Activated CD8-positive, alpha-beta T cell treated with anti-CD3 and anti-CD28 coated beads, Interleukin-2, amount 10 ng/mL, durations not matched to agents 7 days and 5 days (primary cell): ENCODE measurements at regions not wholly inside any gene's neighbourhood (a gene's known extent, or its start where the extent isn't known, plus 50 kb on each side); places are given as distances from the start of the nearest gene placed in this dataset.

Source experiments
- ATAC-seq: fragments of 150-1000 bp; cut with Tn5 transposase; one replicate; pipeline ENCODE4 v1.10.0; 2021; ENCODE audit warnings: moderate library complexity
- CTCF ChIA-PET: fragments of 350-600 bp; sonication (Branson Sonifier 250); formaldehyde crosslinking; loops from one replicate; lab custom pipeline; 2021; ENCODE audit warnings: antibody characterized with exemption; lab: Charles Lee
- POLR2A ChIA-PET: fragments of 350-600 bp; sonication (Branson Sonifier 250); formaldehyde crosslinking; loops from one replicate; lab custom pipeline; 2021; ENCODE audit warnings: antibody characterized with exemption; lab: Charles Lee
- DNase-seq: peaks from one replicate; pipeline ENCODE4 v3.0.0-alpha.2; 2020
- H3K27ac Mint-ChIP-seq: one replicate; pipeline ENCODE4 v1.8.0; 2021; ENCODE audit warnings: mild to moderate bottlenecking, mixed read lengths
- H3K27me3 Mint-ChIP-seq: one replicate; pipeline ENCODE4 v1.8.0; 2021; ENCODE audit warnings: low read depth, mixed read lengths
- H3K36me3 Mint-ChIP-seq: one replicate; pipeline ENCODE4 v1.8.0; 2021; ENCODE audit warnings: low read depth, mixed read lengths
- H3K4me1 Mint-ChIP-seq: one replicate; pipeline ENCODE4 v1.8.0; 2021; ENCODE audit warnings: low read depth, mixed read lengths
- H3K4me3 Mint-ChIP-seq: one replicate; pipeline ENCODE4 v1.8.0; 2021; ENCODE audit warnings: mild to moderate bottlenecking, mixed read lengths
- H3K9me3 Mint-ChIP-seq: one replicate; pipeline ENCODE4 v1.8.0; 2022; ENCODE audit warnings: mixed read lengths; ENCODE audit not compliant: insufficient read depth

GRCh38 chr20:59388402-59388801 lies 88.0 kb downstream of the EDN3 start:
- DNase-seq (no peak), ATAC-seq (no peak)
- Mint-ChIP-seq H3K27ac (no peak overlapping the region), H3K9me3 (no peaks in the 10 kb centered on the region), H3K4me1 (peaks cover 10% of the 10 kb centered on the region), H3K36me3 (no peaks in the 10 kb centered on the region), H3K4me3 (no peak overlapping the region), H3K27me3 (peaks cover 4% of the 10 kb centered on the region)
- ChIA-PET CTCF (no interaction called here), POLR2A (interaction anchor here (0.6 kb wide), 1 partner anchor 265 kb away, joined by 3 read pairs; no protein-coding TSS in a partner anchor)

GRCh38 chr20:59390437-59390836 lies 90.0 kb downstream of the EDN3 start:
- Mint-ChIP-seq H3K4me1 (peaks cover 6% of the 10 kb centered on the region), H3K9me3 (no peaks in the 10 kb centered on the region), H3K36me3 (no peaks in the 10 kb centered on the region), H3K4me3 (no peak overlapping the region), H3K27ac (no peak overlapping the region), H3K27me3 (peaks cover 5% of the 10 kb centered on the region)
- POLR2A ChIA-PET, result no interaction called here
- CTCF ChIA-PET, result no interaction called here
- DNase-seq (no peak), ATAC-seq (no peak)

- Mint-ChIP-seq H3K4me1 (no peaks in the 10 kb centered on the region), H3K36me3 (no peaks in the 10 kb centered on the region), H3K27ac (no peak overlapping the region), H3K4me3 (no peak overlapping the region), H3K27me3 (peaks cover 5% of the 10 kb centered on the region), H3K9me3 (no peaks in the 10 kb centered on the region)
- POLR2A ChIA-PET, result no interaction called here
- ATAC-seq (no peak), DNase-seq (no peak)
- CTCF ChIA-PET, result no interaction called here
These were observed 91.6 kb downstream of the EDN3 start for GRCh38 chr20:59391975-59392374.

- Mint-ChIP-seq H3K4me1 (no peaks in the 10 kb centered on the region), H3K9me3 (no peaks in the 10 kb centered on the region), H3K4me3 (no peak overlapping the region), H3K36me3 (no peaks in the 10 kb centered on the region), H3K27ac (no peak overlapping the region), H3K27me3 (peaks cover 5% of the 10 kb centered on the region)
- CTCF ChIA-PET, result no interaction called here
- DNase-seq (no peak), ATAC-seq (no peak)
- POLR2A ChIA-PET, result no interaction called here
These were observed 92.3 kb downstream of the EDN3 start for GRCh38 chr20:59392736-59393135.

GRCh38 chr20:59393142-59393541 lies 92.7 kb downstream of the EDN3 start:
- CTCF ChIA-PET, result no interaction called here
- no peaks in the 10 kb centered on the region for H3K4me1 Mint-ChIP-seq
- no peaks in the 10 kb centered on the region for H3K36me3 Mint-ChIP-seq
- POLR2A ChIA-PET, result no interaction called here
- DNase-seq (no peak), ATAC-seq (no peak)
- no peaks in the 10 kb centered on the region for H3K9me3 Mint-ChIP-seq
- no peak overlapping the region for H3K27ac Mint-ChIP-seq
- H3K27me3 Mint-ChIP-seq, result peaks cover 5% of the 10 kb centered on the region
- H3K4me3 Mint-ChIP-seq, result no peak overlapping the region

GRCh38 chr20:59395729-59396128 lies 95.3 kb downstream of the EDN3 start:
- ChIA-PET POLR2A (interaction anchor here (0.6 to 1.7 kb wide), 2 partner anchors 10 kb away, joined by 3 read pairs; no protein-coding TSS in a partner anchor), CTCF (interaction anchor here (0.7 to 1.1 kb wide), 3 partner anchors 8 to 188 kb away, joined by 3 read pairs; no protein-coding TSS in a partner anchor)
- DNase-seq (no peak), ATAC-seq (no peak)
- Mint-ChIP-seq H3K27me3 (peaks cover 5% of the 10 kb centered on the region), H3K4me3 (no peak overlapping the region), H3K9me3 (no peaks in the 10 kb centered on the region), H3K4me1 (no peaks in the 10 kb centered on the region), H3K36me3 (no peaks in the 10 kb centered on the region), H3K27ac (no peak overlapping the region)

- ATAC-seq (no peak), DNase-seq (peak; percentile 41)
- no peaks in the 10 kb centered on the region for H3K4me1 Mint-ChIP-seq
- H3K9me3 Mint-ChIP-seq, result no peaks in the 10 kb centered on the region
- no peaks in the 10 kb centered on the region for H3K27me3 Mint-ChIP-seq
- POLR2A ChIA-PET, result no interaction called here
- H3K36me3 Mint-ChIP-seq, result no peaks in the 10 kb centered on the region
- H3K4me3 Mint-ChIP-seq, result no peak overlapping the region
- no peak overlapping the region for H3K27ac Mint-ChIP-seq
- CTCF ChIA-PET, result no interaction called here
These were observed 98.3 kb downstream of the EDN3 start for GRCh38 chr20:59398537-59399205.

GRCh38 chr20:59399426-59400099 lies 99.2 kb downstream of the EDN3 start:
- Mint-ChIP-seq H3K36me3 (no peaks in the 10 kb centered on the region), H3K9me3 (no peaks in the 10 kb centered on the region), H3K4me1 (peaks cover 5% of the 10 kb centered on the region), H3K4me3 (no peak overlapping the region), H3K27me3 (no peaks in the 10 kb centered on the region), H3K27ac (no peak overlapping the region)
- CTCF ChIA-PET, result interaction anchor here (1.0 kb wide), 1 partner anchor 314 kb away, joined by 3 read pairs; no protein-coding TSS in a partner anchor
- POLR2A ChIA-PET, result no interaction called here
- DNase-seq (no peak), ATAC-seq (no peak)

GRCh38 chr20:59400708-59401107 lies 100.3 kb downstream of the EDN3 start:
- H3K4me1 Mint-ChIP-seq, result peaks cover 5% of the 10 kb centered on the region
- CTCF ChIA-PET, result no interaction called here
- no peaks in the 10 kb centered on the region for H3K36me3 Mint-ChIP-seq
- peaks cover 4% of the 10 kb centered on the region for H3K27me3 Mint-ChIP-seq
- no peaks in the 10 kb centered on the region for H3K9me3 Mint-ChIP-seq
- no peak overlapping the region for H3K27ac Mint-ChIP-seq
- peak; percentile 34 for DNase-seq
- no peak for ATAC-seq
- H3K4me3 Mint-ChIP-seq, result no peak overlapping the region
- POLR2A ChIA-PET, result no interaction called here

GRCh38 chr20:59402681-59403080 lies 102.3 kb downstream of the EDN3 start:
- ATAC-seq (peak; percentile 32), DNase-seq (no peak)
- Mint-ChIP-seq H3K27ac (no peak overlapping the region), H3K4me1 (peaks cover 5% of the 10 kb centered on the region), H3K4me3 (no peak overlapping the region), H3K27me3 (peaks cover 11% of the 10 kb centered on the region), H3K36me3 (no peaks in the 10 kb centered on the region), H3K9me3 (no peaks in the 10 kb centered on the region)
- POLR2A ChIA-PET, result no interaction called here
- CTCF ChIA-PET, result interaction anchor here (0.7 to 5.1 kb wide), 6 partner anchors 177 to 536 kb away, joined by 3 to 37 read pairs (median 6); no protein-coding TSS in a partner anchor

- peak; percentile 84 for ATAC-seq
- POLR2A ChIA-PET, result no interaction called here
- H3K4me1 Mint-ChIP-seq, result peaks cover 5% of the 10 kb centered on the region
- peak; percentile 78 for DNase-seq
- H3K27ac Mint-ChIP-seq, result no peak overlapping the region
- H3K4me3 Mint-ChIP-seq, result peak overlapping the region; percentile 58
- no peaks in the 10 kb centered on the region for H3K9me3 Mint-ChIP-seq
- H3K27me3 Mint-ChIP-seq, result peaks cover 14% of the 10 kb centered on the region
- CTCF ChIA-PET, result interaction anchor here (0.6 to 5.1 kb wide), 24 partner anchors 8 to 539 kb away, joined by 3 to 37 read pairs (median 3); partner anchors contain the start of gene ATP5F1E
- no peaks in the 10 kb centered on the region for H3K36me3 Mint-ChIP-seq
These were observed 103.0 kb downstream of the EDN3 start for GRCh38 chr20:59403261-59403961.

- no peak overlapping the region for H3K4me3 Mint-ChIP-seq
- POLR2A ChIA-PET, result no interaction called here
- CTCF ChIA-PET, result interaction anchor here (0.6 to 5.1 kb wide), 21 partner anchors 8 to 540 kb away, joined by 3 to 37 read pairs (median 3); partner anchors contain the start of gene ATP5F1E
- H3K36me3 Mint-ChIP-seq, result no peaks in the 10 kb centered on the region
- ATAC-seq (no peak), DNase-seq (no peak)
- peaks cover 5% of the 10 kb centered on the region for H3K4me1 Mint-ChIP-seq
- H3K27ac Mint-ChIP-seq, result no peak overlapping the region
- H3K27me3 Mint-ChIP-seq, result peaks cover 14% of the 10 kb centered on the region
- H3K9me3 Mint-ChIP-seq, result no peaks in the 10 kb centered on the region
These were observed 103.5 kb downstream of the EDN3 start for GRCh38 chr20:59403962-59404314.
